HepG2 (cell line): ENCODE measurements at regions not wholly inside any gene's neighbourhood (a gene's known extent, or its start where the extent isn't known, plus 50 kb on each side); places are given as distances from the start of the nearest gene placed in this dataset.

Source experiments
- ATAC-seq: fragments of 200-7000 bp; cut with Tn5 transposase; 3 replicates; pipeline ENCODE4 v1.9.1; 2020; ENCODE audit warnings: mild to moderate bottlenecking, moderate library complexity
- BruUV-seq: library from RNA; stranded (reverse); fragments of 400-500 nt; replicated peaks from 2 replicates; lab custom pipeline; 2021; lab: Mats Ljungman, UMichigan
- CTCF ChIA-PET: fragments of 300-600 bp; formaldehyde crosslinking; extraction: SDS; loops from one replicate; lab custom pipeline; 2021; ENCODE audit warnings: low total read pairs, inconsistent platforms, low intra/inter-chr PET ratio; lab: Yijun Ruan, JAX
- POLR2A ChIA-PET: fragments of 350-600 bp; sonication (Branson Sonifier 250); formaldehyde crosslinking; loops from one replicate; lab custom pipeline; 2020; ENCODE audit warnings: antibody characterized with exemption, inconsistent platforms; lab: Yijun Ruan, JAX
- DNase-seq: peaks from one replicate; pipeline ENCODE4 v3.0.0-alpha.2; 2015; ENCODE audit warnings: low spot score
- FAIRE-seq: peaks from 3 replicates; lab custom pipeline; 2011; peaks lifted over from hg19 to GRCh38; lab: Jason Lieb, UNC
- H2AFZ ChIP-seq: one replicate; pipeline ENCODE4 v1.6.1; 2011; ENCODE audit warnings: low read length, inconsistent platforms
- H3K27ac ChIP-seq: fragments of 300-600 bp; 3 replicates; pipeline ENCODE4 v1.8.0; 2011; ENCODE audit warnings: mixed run types, mild to moderate bottlenecking, mixed read lengths, low read length, inconsistent platforms; ENCODE audit not compliant: insufficient read depth; ENCODE audit errors: extremely low read length
- H3K27me3 ChIP-seq, 2 experiments: fragments of 200-600 bp in 1 of 2; 2 replicates in 1 of 2; 3 replicates in 1 of 2; pipeline versions ENCODE4 v1.6.0 to v1.8.0; 2011; ENCODE audit warnings: low read length in 2 of 2, mild to moderate bottlenecking in 2 of 2, moderate library complexity in 2 of 2, inconsistent platforms in 1 of 2; ENCODE audit not compliant: insufficient read depth in 2 of 2, control insufficient read depth in 1 of 2
- H3K36me3 ChIP-seq, 2 experiments: fragments of 200-600 bp in 1 of 2; replicated peaks in 1 of 2; 2 replicates in 1 of 2; 3 replicates in 1 of 2; pipeline versions ENCODE4 v1.5.1 to v1.8.0; 2011; ENCODE audit warnings: low read length in 2 of 2, inconsistent platforms in 1 of 2; ENCODE audit not compliant: insufficient read depth in 2 of 2, control insufficient read depth in 1 of 2
- H3K4me1 ChIP-seq: 2 replicates; pipeline ENCODE4 v1.5.1; 2012; ENCODE audit warnings: low read length, inconsistent platforms; ENCODE audit not compliant: insufficient read depth
- H3K4me2 ChIP-seq: 2 replicates; pipeline ENCODE4 v1.6.0; 2011; ENCODE audit warnings: low read depth, low read length, inconsistent platforms
- H3K4me3 ChIP-seq, 3 experiments: fragments of 200-600 bp in 1 of 3; sonication (generic), shearing (Covaris generic) in 1 of 3; replicated peaks in 1 of 3; 2 replicates each; pipeline ENCODE4 v1.5.1; 2011 to 2016; ENCODE audit warnings: low read length in 3 of 3, inconsistent platforms in 2 of 3, low read depth in 2 of 3, mild to moderate bottlenecking in 2 of 3, control low read depth in 1 of 3, mixed read lengths in 1 of 3; ENCODE audit not compliant: insufficient read depth in 1 of 3
- H3K79me2 ChIP-seq: one replicate; pipeline ENCODE4 v1.6.1; 2011; ENCODE audit warnings: low read length, inconsistent platforms; ENCODE audit not compliant: insufficient read depth
- H3K9ac ChIP-seq: 2 replicates; pipeline ENCODE4 v1.6.0; 2011; ENCODE audit warnings: mild to moderate bottlenecking, low read depth, low read length, inconsistent platforms; ENCODE audit not compliant: insufficient read depth
- H3K9me3 ChIP-seq: 2 replicates; pipeline ENCODE4 v1.5.1; 2012; ENCODE audit warnings: mild to moderate bottlenecking, low read length
- H4K20me1 ChIP-seq: 2 replicates; pipeline ENCODE4 v1.6.0; 2011; ENCODE audit warnings: inconsistent platforms, mild to moderate bottlenecking, low read length, moderate library complexity; ENCODE audit not compliant: insufficient read depth
- BRD4 ChIP-seq: sonication (generic); formaldehyde crosslinking; IDR thresholded peaks from 2 replicates; pipeline ENCODE4 v1.4.0; 2020; ENCODE audit warnings: missing genetic modification reagents
- SIN3A ChIP-seq: IDR thresholded peaks from 2 replicates; pipeline ENCODE4 v1.6.1; 2011; ENCODE audit warnings: low read depth, mild to moderate bottlenecking, control low read depth, low read length, borderline replicate concordance
- SMC3 ChIP-seq: IDR thresholded peaks from 2 replicates; pipeline ENCODE4 v1.6.1; 2011; ENCODE audit warnings: low read length, improper control_type of control experiment
- STAG1 ChIP-seq: sonication (generic); formaldehyde crosslinking; IDR thresholded peaks from 2 replicates; pipeline ENCODE4 v1.4.0; 2020; ENCODE audit warnings: missing genetic modification reagents
- ZBTB40 ChIP-seq, 2 experiments: fragments of 450-650 bp in 1 of 2; sonication (generic) in 1 of 2; formaldehyde crosslinking in 1 of 2; IDR thresholded peaks; 2 replicates each; pipeline versions ENCODE4 v1.6.1 to v1.8.0; 2016 to 2022; ENCODE audit warnings: antibody characterized with exemption in 1 of 2, mild to moderate bottlenecking in 1 of 2, missing genetic modification reagents in 1 of 2
- WGBS: methylation state at CpG from one replicate; pipeline ENCODE4 v1.1.6; 2017; ENCODE audit warnings: low lambda C conversion rate; 5-methylcytosine and 5-hydroxymethylcytosine counted together
- in situ Hi-C: cut with HindIII; loops from 2 replicates; pipeline ENCODE4 v1.10.0; 2017; ENCODE audit warnings: low pct_unique_long_range_greater_than_20kb; ENCODE audit not compliant: extremely low pct_ligation_motif_present
- intact Hi-C: fragments of 100-400 bp; cut with micrococcal nuclease; formaldehyde crosslinking; loops from one replicate; pipeline ENCODE4 v1.10.0; 2022; ENCODE audit not compliant: unreplicated experiment
- TF ChIP-seq, protein P1 (sequence below): sonication (generic); formaldehyde crosslinking; IDR thresholded peaks from 2 replicates; pipeline ENCODE4 v1.5.0; 2020; ENCODE audit warnings: mild to moderate bottlenecking, missing genetic modification reagents, moderate library complexity

GRCh38 chr12:41795910-41796309, 348.8 kb downstream of the GXYLT1 start:
- Histone ChIP-seq H3K79me2 (no peaks in the 10 kb centered on the region), H3K27ac (no peak overlapping the region), H3K27me3 (no peaks in the 10 kb centered on the region), H2AFZ (no peak overlapping the region), H3K4me2 (no peak overlapping the region), H3K9me3 (peaks cover 12% of the 10 kb centered on the region), H3K4me3 (no peak overlapping the region), H4K20me1 (no peaks in the 10 kb centered on the region), H3K9ac (no peak overlapping the region), H3K4me1 (no peaks in the 10 kb centered on the region), H3K36me3 (no peaks in the 10 kb centered on the region)
- ChIA-PET CTCF (no interaction called here), POLR2A (no interaction called here)
- peak; percentile 82 for ATAC-seq
- intact Hi-C loops = no loop called here
- TF ChIP-seq SMC3 (0 out of 2 replicates have a peak, but pooled peaks have one; percentile 9), STAG1 (peak; percentile 6; the same call in 1 of the 2 replicates), SIN3A (no peak)
- TF ChIP-seq, protein P1, sequence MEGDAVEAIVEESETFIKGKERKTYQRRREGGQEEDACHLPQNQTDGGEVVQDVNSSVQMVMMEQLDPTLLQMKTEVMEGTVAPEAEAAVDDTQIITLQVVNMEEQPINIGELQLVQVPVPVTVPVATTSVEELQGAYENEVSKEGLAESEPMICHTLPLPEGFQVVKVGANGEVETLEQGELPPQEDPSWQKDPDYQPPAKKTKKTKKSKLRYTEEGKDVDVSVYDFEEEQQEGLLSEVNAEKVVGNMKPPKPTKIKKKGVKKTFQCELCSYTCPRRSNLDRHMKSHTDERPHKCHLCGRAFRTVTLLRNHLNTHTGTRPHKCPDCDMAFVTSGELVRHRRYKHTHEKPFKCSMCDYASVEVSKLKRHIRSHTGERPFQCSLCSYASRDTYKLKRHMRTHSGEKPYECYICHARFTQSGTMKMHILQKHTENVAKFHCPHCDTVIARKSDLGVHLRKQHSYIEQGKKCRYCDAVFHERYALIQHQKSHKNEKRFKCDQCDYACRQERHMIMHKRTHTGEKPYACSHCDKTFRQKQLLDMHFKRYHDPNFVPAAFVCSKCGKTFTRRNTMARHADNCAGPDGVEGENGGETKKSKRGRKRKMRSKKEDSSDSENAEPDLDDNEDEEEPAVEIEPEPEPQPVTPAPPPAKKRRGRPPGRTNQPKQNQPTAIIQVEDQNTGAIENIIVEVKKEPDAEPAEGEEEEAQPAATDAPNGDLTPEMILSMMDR (CRISPR knock-in tag) = 0 out of 2 replicates have a peak, but pooled peaks have one; percentile 21
- DNase-seq = no peak
- in situ Hi-C loops = no loop called here
- no TSS peak for BruUV-seq
- WGBS = 6% methylated on average over 4 of the region's 5 CpGs
- FAIRE-seq = no peak

GRCh38 chr12:41795051-41795600, 349.5 kb downstream of the GXYLT1 start:
- Histone ChIP-seq H3K27ac (no peak overlapping the region), H3K79me2 (no peaks in the 10 kb centered on the region), H2AFZ (no peak overlapping the region), H3K27me3 (no peaks in the 10 kb centered on the region), H3K4me3 (no peak overlapping the region), H3K9ac (no peak overlapping the region), H3K4me1 (no peaks in the 10 kb centered on the region), H3K9me3 (peaks cover 20% of the 10 kb centered on the region), H4K20me1 (no peaks in the 10 kb centered on the region), H3K36me3 (no peaks in the 10 kb centered on the region), H3K4me2 (no peak overlapping the region)
- POLR2A ChIA-PET = no interaction called here
- in situ Hi-C loops (no loop called here), intact Hi-C loops (no loop called here)
- DNase-seq (no peak), ATAC-seq (no peak), FAIRE-seq (no peak)
- TF ChIP-seq BRD4 (CRISPR knock-in tag) (no peak), ZBTB40 (IDR thresholded peaks at IDR 0.05) (no peak), ZBTB40 (CRISPR knock-in tag; IDR thresholded peaks at IDR 0.05) (no peak)
- BruUV-seq = no TSS peak
- CTCF ChIA-PET = no interaction called here
- WGBS = 9% methylated on average over 8 of the region's 8 CpGs
